A549 (cell line): ENCODE measurements at regions not wholly inside any gene's neighbourhood (a gene's known extent, or its start where the extent isn't known, plus 50 kb on each side); places are given as distances from the start of the nearest gene placed in this dataset.
A peak's percentile ranks its signal among the peaks of the same experiment; 100 is the strongest.

Experiments used
- ATAC-seq, 2 experiments: fragments of 200-7000 bp in 1 of 2; fragments of >200 bp in 1 of 2; cut with Nextera tagmentation in 1 of 2; cut with Tn5 transposase in 1 of 2; 3 replicates each; pipeline versions ENCODE4 v1.8.0 to v1.9.1; 2018 to 2020; ENCODE audit warnings: mild to moderate bottlenecking in 1 of 2, moderate library complexity in 1 of 2
- CTCF ChIA-PET: fragments of 300-600 bp; sonication (Branson Sonifier 250); formaldehyde crosslinking; extraction: SDS; loops from one replicate; lab custom pipeline; 2021; ENCODE audit warnings: antibody characterized with exemption, inconsistent platforms; lab: Yijun Ruan, JAX
- POLR2A ChIA-PET: fragments of 350-600 bp; formaldehyde crosslinking; extraction: SDS; loops from one replicate; lab custom pipeline; 2021; ENCODE audit warnings: antibody characterized with exemption, inconsistent platforms; lab: Yijun Ruan, JAX
- DNase-seq, 2 experiments: peaks; one replicate each; pipeline versions ENCODE4 v3.0.0 to v3.0.0-alpha.2; 2011 to 2016; ENCODE audit warnings: low read depth in 1 of 2, low spot score in 1 of 2
- FAIRE-seq: peaks from 2 replicates; lab custom pipeline; 2011; peaks lifted over from hg19 to GRCh38; lab: Jason Lieb, UNC
- H3K27ac ChIP-seq, 2 experiments: fragments of >200 bp; sonication (Bioruptor Twin); formaldehyde crosslinking; 3 replicates each; pipeline ENCODE4 v1.5.1; 2016 to 2017
- H3K4me1 ChIP-seq: fragments of >200 bp; sonication (Bioruptor Twin); formaldehyde crosslinking; 3 replicates; pipeline ENCODE4 v1.6.1; 2016
- H3K4me2 ChIP-seq: fragments of >200 bp; sonication (Bioruptor Twin); formaldehyde crosslinking; 3 replicates; pipeline ENCODE4 v1.6.1; 2016
- H3K4me3 ChIP-seq: fragments of >200 bp; sonication (Bioruptor Twin); formaldehyde crosslinking; 3 replicates; pipeline ENCODE4 v1.5.1; 2016
- H3K9me3 ChIP-seq: fragments of >200 bp; sonication (Bioruptor Twin); formaldehyde crosslinking; 3 replicates; pipeline ENCODE4 v1.6.1; 2016
- CBX2 ChIP-seq: fragments of 200-600 bp; sonication (generic); IDR thresholded peaks from 2 replicates; pipeline ENCODE4 v1.6.1; 2016; ENCODE audit warnings: low read depth, mild to moderate bottlenecking, borderline replicate concordance
- CEBPB ChIP-seq, 2 experiments: fragments of >200 bp in 1 of 2; sonication (Bioruptor Twin) in 1 of 2; formaldehyde crosslinking in 1 of 2; IDR thresholded peaks; 2 replicates each; pipeline ENCODE4 v1.6.1; 2012 to 2016
- CHD2 ChIP-seq: fragments of 150-350 bp; IDR thresholded peaks from 2 replicates; pipeline ENCODE4 v1.6.1; 2014; ENCODE audit warnings: low read length; ENCODE audit not compliant: partially characterized antibody
- EHMT2 ChIP-seq: fragments of 200-600 bp; sonication (generic); IDR thresholded peaks from 2 replicates; pipeline ENCODE4 v1.6.1; 2016; ENCODE audit warnings: antibody characterized with exemption, low read depth, mild to moderate bottlenecking, moderate library complexity
- EP300 ChIP-seq, 2 experiments: fragments of >200 bp; sonication (Bioruptor Twin); formaldehyde crosslinking; IDR thresholded peaks; 2 replicates in 1 of 2; 3 replicates in 1 of 2; pipeline ENCODE4 v1.6.1; 2016 to 2017
- KDM1A ChIP-seq: fragments of 200-600 bp; sonication (generic); IDR thresholded peaks from 2 replicates; pipeline ENCODE4 v1.6.1; 2016; ENCODE audit warnings: low read depth, mild to moderate bottlenecking
- MAFK ChIP-seq: fragments of 450-650 bp; IDR thresholded peaks from 2 replicates; pipeline ENCODE4 v1.6.1; 2014; ENCODE audit not compliant: partially characterized antibody
- MAZ ChIP-seq: fragments of 150-350 bp; IDR thresholded peaks from 2 replicates; pipeline ENCODE4 v1.6.1; 2014; ENCODE audit warnings: antibody characterized with exemption, low read depth, low read length, borderline replicate concordance
- NPAS2 ChIP-seq: fragments of 250-450 bp; sonication (Bioruptor Pico); IDR thresholded peaks from 2 replicates; pipeline ENCODE4 v1.8.0; 2022; ENCODE audit warnings: mild to moderate bottlenecking, moderate library complexity, borderline replicate concordance
- PHF8 ChIP-seq: fragments of 200-600 bp; sonication (generic); IDR thresholded peaks from 2 replicates; pipeline ENCODE4 v1.6.1; 2016; ENCODE audit warnings: low read depth, mild to moderate bottlenecking, antibody characterized with exemption, moderate library complexity, borderline replicate concordance
- RCOR1 ChIP-seq: fragments of 150-350 bp; IDR thresholded peaks from 2 replicates; pipeline ENCODE4 v1.6.1; 2014; ENCODE audit warnings: antibody characterized with exemption, low read length, low read depth
- TFCP2L1 ChIP-seq: fragments of 250-450 bp; sonication (Bioruptor Pico); IDR thresholded peaks from 2 replicates; pipeline ENCODE4 v1.5.0; 2021; ENCODE audit warnings: mild to moderate bottlenecking
- TP53 ChIP-seq: fragments of 250-450 bp; sonication (Bioruptor Pico); IDR thresholded peaks from 2 replicates; pipeline ENCODE4 v1.5.0; 2021; ENCODE audit warnings: mild to moderate bottlenecking, moderate library complexity
- ZC3H11A ChIP-seq: fragments of 450-650 bp; IDR thresholded peaks from 2 replicates; pipeline ENCODE4 v1.6.1; 2014; ENCODE audit warnings: antibody characterized with exemption, mild to moderate bottlenecking
- ZFP36 ChIP-seq: fragments of 450-650 bp; IDR thresholded peaks from 2 replicates; pipeline ENCODE4 v1.6.1; 2014; ENCODE audit warnings: borderline replicate concordance; ENCODE audit not compliant: partially characterized antibody
- WGBS: methylation state at CpG from one replicate; pipeline ENCODE4 v1.1.6; 2017; ENCODE audit errors: missing lambda C conversion rate; 5-methylcytosine and 5-hydroxymethylcytosine counted together
- TF ChIP-seq, protein P1 (sequence below): IDR thresholded peaks from 2 replicates; pipeline ENCODE4 v1.6.1; 2012; ENCODE audit warnings: low read depth, borderline replicate concordance
- TF ChIP-seq, protein P2 (sequence below): IDR thresholded peaks from 2 replicates; pipeline ENCODE4 v1.6.1; 2012
- TF ChIP-seq, protein P3 (sequence below): fragments of 450-650 bp; IDR thresholded peaks from 2 replicates; pipeline ENCODE4 v1.6.1; 2014; ENCODE audit warnings: antibody characterized with exemption
- TF ChIP-seq, protein P4 (sequence below): fragments of 150-350 bp; IDR thresholded peaks from 2 replicates; pipeline ENCODE4 v1.6.1; 2014; ENCODE audit warnings: low read depth, mild to moderate bottlenecking, low read length
- TF ChIP-seq, protein P5 (sequence below): fragments of >200 bp; sonication (Bioruptor Twin); formaldehyde crosslinking; IDR thresholded peaks from 3 replicates; pipeline ENCODE4 v1.6.1; 2016
- TF ChIP-seq, protein P6 (sequence below): fragments of >200 bp; sonication (Bioruptor Twin); formaldehyde crosslinking; IDR thresholded peaks from 2 replicates; pipeline ENCODE4 v1.6.1; 2016

DNA sequence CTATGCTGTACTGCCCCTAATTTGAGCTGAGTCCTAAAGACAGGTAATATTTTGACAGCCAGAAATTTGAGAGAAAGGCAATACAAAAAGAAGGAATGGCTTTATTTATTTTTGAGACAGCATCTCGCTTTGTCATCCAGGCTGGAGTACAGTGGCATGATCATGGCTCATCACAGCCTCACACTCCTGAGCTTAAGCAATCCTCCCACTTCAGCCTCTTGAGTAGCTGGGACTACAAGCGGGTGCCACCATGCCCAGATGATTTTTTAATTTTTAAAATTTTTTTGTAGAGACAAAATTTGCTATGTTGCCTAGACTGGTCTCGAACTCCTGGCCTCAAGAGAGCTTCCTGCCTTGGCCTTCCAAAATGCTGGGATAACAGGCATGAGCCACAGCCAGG lies 77.4 kb upstream of the SLC4A7 start:
- no peak for FAIRE-seq

DNA sequence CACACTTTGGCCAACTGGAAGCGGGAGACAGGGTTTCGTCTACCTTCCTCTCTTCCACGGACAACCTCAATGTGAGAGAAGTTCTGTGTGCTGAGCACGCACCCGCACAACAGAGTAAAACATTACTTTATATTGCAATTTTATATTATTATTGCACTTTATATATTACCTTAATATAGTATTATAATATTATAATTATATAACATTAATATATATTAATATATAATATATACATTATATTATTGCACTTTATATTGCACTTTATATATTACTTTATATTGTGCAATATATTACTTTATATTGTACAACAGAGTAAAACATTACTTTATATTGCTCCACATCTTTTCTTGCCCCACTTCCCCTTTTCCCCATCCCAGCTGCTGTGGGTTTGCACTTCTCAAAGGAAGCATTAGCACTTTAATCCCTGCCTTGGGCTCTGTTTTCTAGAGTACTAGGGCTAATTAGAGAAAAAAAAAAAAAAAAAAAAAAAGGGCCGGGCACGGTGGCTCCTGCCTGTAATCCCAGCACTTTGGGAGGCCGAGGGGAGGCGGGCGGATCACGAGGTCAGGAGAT lies 76.4 kb upstream of the SLC4A7 start:
- 83% methylated on average over 11 of the region's 11 CpGs for WGBS
- no peak for FAIRE-seq
- H3K4me1 ChIP-seq: 0 out of 3 replicates have a peak, but pooled peaks cover 4% of the 10 kb centered on the region
- ChIA-PET POLR2A (no interaction called here), CTCF (no interaction called here)
- DNase-seq: no peak
- TF ChIP-seq CEBPB (IDR thresholded peaks at IDR 0.05) (peak; percentile 13 to 15; a peak in 2 of 4 replicates), TFCP2L1 (CRISPR knock-in tag) (no peak)
- TF ChIP-seq, protein P1, sequence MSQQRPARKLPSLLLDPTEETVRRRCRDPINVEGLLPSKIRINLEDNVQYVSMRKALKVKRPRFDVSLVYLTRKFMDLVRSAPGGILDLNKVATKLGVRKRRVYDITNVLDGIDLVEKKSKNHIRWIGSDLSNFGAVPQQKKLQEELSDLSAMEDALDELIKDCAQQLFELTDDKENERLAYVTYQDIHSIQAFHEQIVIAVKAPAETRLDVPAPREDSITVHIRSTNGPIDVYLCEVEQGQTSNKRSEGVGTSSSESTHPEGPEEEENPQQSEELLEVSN: no peak
- H3K4me2 ChIP-seq: no peak overlapping the region
- H3K27ac ChIP-seq: peak overlapping the region in 1 of 2 experiments; percentile 51; a peak in 1 of 6 replicates
- no peaks in the 10 kb centered on the region for H3K9me3 ChIP-seq
- ATAC-seq: no peak
- no peak overlapping the region for H3K4me3 ChIP-seq

More for the DNA sequence above, 77.4 kb upstream of the SLC4A7 start:
- POLR2A ChIA-PET: no interaction called here
- H3K27ac ChIP-seq: peak overlapping the region in 1 of 2 experiments; percentile 25; a peak in 2 of 6 replicates
- H3K4me2 ChIP-seq: no peak overlapping the region
- H3K4me1 ChIP-seq: 0 out of 3 replicates have a peak, but pooled peaks cover 4% of the 10 kb centered on the region
- H3K9me3 ChIP-seq: no peaks in the 10 kb centered on the region
- 94% methylated on average over 3 of the region's 3 CpGs for WGBS
- TF ChIP-seq, protein P2, sequence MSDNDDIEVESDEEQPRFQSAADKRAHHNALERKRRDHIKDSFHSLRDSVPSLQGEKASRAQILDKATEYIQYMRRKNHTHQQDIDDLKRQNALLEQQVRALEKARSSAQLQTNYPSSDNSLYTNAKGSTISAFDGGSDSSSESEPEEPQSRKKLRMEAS: no peak
- no peak for TF ChIP-seq MAZ
- no peak for TF ChIP-seq PHF8
- no peak for TF ChIP-seq MAFK
- no peak for TF ChIP-seq CBX2
- TF ChIP-seq, protein P3, sequence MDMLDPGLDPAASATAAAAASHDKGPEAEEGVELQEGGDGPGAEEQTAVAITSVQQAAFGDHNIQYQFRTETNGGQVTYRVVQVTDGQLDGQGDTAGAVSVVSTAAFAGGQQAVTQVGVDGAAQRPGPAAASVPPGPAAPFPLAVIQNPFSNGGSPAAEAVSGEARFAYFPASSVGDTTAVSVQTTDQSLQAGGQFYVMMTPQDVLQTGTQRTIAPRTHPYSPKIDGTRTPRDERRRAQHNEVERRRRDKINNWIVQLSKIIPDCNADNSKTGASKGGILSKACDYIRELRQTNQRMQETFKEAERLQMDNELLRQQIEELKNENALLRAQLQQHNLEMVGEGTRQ: no peak
- no peak for TF ChIP-seq EP300 (IDR thresholded peaks at IDR 0.05)
- no peak for TF ChIP-seq RCOR1
- no peak for TF ChIP-seq CHD2
- no peak for TF ChIP-seq TP53 (CRISPR knock-in tag)
- no peak for TF ChIP-seq TFCP2L1 (CRISPR knock-in tag)
- no peak for TF ChIP-seq EHMT2
- TF ChIP-seq, protein P4, sequence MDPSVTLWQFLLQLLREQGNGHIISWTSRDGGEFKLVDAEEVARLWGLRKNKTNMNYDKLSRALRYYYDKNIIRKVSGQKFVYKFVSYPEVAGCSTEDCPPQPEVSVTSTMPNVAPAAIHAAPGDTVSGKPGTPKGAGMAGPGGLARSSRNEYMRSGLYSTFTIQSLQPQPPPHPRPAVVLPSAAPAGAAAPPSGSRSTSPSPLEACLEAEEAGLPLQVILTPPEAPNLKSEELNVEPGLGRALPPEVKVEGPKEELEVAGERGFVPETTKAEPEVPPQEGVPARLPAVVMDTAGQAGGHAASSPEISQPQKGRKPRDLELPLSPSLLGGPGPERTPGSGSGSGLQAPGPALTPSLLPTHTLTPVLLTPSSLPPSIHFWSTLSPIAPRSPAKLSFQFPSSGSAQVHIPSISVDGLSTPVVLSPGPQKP: no peak
- TF ChIP-seq, protein P1: no peak
- no peak for TF ChIP-seq ZFP36
- TF ChIP-seq, protein P5, sequence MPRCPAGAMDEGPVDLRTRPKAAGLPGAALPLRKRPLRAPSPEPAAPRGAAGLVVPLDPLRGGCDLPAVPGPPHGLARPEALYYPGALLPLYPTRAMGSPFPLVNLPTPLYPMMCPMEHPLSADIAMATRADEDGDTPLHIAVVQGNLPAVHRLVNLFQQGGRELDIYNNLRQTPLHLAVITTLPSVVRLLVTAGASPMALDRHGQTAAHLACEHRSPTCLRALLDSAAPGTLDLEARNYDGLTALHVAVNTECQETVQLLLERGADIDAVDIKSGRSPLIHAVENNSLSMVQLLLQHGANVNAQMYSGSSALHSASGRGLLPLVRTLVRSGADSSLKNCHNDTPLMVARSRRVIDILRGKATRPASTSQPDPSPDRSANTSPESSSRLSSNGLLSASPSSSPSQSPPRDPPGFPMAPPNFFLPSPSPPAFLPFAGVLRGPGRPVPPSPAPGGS: no peak
- TF ChIP-seq, protein P6, sequence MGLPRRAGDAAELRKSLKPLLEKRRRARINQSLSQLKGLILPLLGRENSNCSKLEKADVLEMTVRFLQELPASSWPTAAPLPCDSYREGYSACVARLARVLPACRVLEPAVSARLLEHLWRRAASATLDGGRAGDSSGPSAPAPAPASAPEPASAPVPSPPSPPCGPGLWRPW: no peak
- no peak for TF ChIP-seq KDM1A
- no peak for TF ChIP-seq NPAS2 (CRISPR knock-in tag)
- no peak for TF ChIP-seq ZC3H11A
- ATAC-seq: no peak
- CTCF ChIA-PET: no interaction called here
- no peak overlapping the region for H3K4me3 ChIP-seq
- no peak for DNase-seq
